ENCODE measurements at regions not wholly inside any gene's neighbourhood (a gene's known extent, or its start where the extent isn't known, plus 50 kb on each side); places are given as distances from the start of the nearest gene placed in this dataset.

- no peak for TF ChIP-seq CTCF (IDR thresholded peaks at IDR 0.05)
- no peak for TF ChIP-seq POLR2A (IDR thresholded peaks at IDR 0.05)
These were observed 161.9 kb upstream of the PDE3A start for GRCh38 chr12:20206410-20206809.
